Astrocyte (in vitro differentiated cells and primary cell): ENCODE measurements at regions not wholly inside any gene's neighbourhood (a gene's known extent, or its start where the extent isn't known, plus 50 kb on each side); places are given as distances from the start of the nearest gene placed in this dataset.

Experiments used
- EZH2 ChIP-seq: IDR thresholded peaks from 2 replicates; pipeline ENCODE4 v1.6.1; 2012; ENCODE audit warnings: mild to moderate bottlenecking, low read length, inconsistent platforms; ENCODE audit not compliant: insufficient read depth
- TF ChIP-seq, protein P1 (sequence below): IDR thresholded peaks from 2 replicates; pipeline ENCODE4 v1.5.1; 2011; ENCODE audit warnings: low read depth, mild to moderate bottlenecking, inconsistent platforms, low read length, moderate library complexity; ENCODE audit not compliant: insufficient read depth

DNA sequence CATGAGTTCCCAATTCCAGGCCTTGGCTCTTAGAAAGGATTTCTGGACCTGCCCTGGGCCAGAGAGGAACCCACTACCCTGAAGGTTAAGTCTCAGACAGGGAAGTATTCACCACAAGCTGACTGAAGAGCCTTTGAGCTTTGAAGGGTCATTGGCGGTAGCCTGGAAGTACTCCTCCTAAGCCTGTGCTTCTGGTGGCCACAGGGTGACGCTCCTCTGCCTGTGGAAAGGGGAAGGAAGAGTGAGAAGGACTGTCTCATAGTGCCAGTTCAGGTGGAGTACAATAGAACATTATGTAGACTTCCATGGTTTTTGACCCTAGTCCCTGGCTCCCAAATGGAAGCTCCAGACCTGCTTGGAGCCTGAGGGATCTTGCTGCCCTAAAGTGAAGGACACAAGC, 1233.2 kb upstream of the CDH6 start:
- TF ChIP-seq, protein P1, sequence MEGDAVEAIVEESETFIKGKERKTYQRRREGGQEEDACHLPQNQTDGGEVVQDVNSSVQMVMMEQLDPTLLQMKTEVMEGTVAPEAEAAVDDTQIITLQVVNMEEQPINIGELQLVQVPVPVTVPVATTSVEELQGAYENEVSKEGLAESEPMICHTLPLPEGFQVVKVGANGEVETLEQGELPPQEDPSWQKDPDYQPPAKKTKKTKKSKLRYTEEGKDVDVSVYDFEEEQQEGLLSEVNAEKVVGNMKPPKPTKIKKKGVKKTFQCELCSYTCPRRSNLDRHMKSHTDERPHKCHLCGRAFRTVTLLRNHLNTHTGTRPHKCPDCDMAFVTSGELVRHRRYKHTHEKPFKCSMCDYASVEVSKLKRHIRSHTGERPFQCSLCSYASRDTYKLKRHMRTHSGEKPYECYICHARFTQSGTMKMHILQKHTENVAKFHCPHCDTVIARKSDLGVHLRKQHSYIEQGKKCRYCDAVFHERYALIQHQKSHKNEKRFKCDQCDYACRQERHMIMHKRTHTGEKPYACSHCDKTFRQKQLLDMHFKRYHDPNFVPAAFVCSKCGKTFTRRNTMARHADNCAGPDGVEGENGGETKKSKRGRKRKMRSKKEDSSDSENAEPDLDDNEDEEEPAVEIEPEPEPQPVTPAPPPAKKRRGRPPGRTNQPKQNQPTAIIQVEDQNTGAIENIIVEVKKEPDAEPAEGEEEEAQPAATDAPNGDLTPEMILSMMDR = no peak
- TF ChIP-seq EZH2 = no peak
